ENCODE measurements at regions not wholly inside any gene's neighbourhood (a gene's known extent, or its start where the extent isn't known, plus 50 kb on each side); places are given as distances from the start of the nearest gene placed in this dataset.

DNA sequence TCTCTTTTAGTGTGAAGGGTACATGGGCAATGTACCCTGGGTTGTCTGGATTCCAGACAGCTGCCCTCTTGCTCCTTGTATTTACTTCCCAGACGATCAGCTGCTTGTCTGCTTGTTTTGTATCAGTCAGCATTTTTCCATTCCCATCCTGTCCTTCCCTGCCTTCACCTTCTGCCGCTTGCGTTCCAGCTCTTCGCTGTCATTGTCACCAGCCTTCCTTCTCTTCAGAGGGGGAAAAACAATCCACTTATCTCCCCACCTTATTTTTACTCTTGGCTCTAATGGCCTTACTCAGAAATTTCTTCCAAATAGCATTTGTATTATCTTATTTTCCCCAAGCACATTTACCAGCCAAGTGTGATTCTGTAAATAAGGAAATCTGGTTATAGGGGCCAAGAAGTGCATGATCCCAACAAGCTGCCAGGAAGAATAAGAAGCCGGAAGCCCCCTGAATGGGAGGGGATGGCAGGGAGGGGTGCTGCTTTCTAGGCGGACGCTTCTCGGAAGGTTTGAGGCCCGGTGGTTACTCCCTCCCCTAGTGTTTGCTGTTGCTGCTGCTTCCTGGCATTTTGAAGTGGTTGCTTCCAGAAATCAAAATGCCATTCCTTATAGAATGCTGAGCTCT is 497.6 kb downstream of the NTRK3 start:
- H3K36me3 Mint-ChIP-seq (ENCODE audit: low read depth), result no peaks in the 10 kb centered on the region
- H3K9me3 ChIP-seq (ENCODE audit: control insufficient read depth in 1 of 2, insufficient read depth in 1 of 2, low read length in 2 of 2), result no peaks in the 10 kb centered on the region

DNA sequence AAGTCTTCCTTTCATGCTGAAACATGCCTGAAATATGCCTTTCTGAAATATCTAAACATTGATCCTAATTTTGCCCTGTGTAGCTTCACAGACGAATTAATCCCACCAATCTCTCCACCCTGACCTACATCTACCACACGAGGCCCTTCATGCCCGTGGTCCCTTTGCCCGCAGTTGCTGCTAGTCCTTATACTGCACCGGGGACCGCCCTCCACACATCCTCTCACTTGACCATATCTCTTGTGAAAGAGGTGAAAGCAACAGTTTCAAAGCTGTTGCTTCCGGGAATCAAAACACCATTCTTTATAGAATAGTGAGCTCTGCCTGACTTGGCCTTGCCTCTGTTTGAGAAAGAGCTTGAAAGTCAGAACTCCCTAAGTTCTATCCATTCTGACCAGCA is 499.5 kb downstream of the NTRK3 start:
- no peak overlapping the region for H3K27ac Mint-ChIP-seq
- H3K27me3 ChIP-seq (ENCODE audit: control insufficient read depth in 1 of 2, insufficient read depth in 2 of 2, low read length in 2 of 2), result no peaks in the 10 kb centered on the region
- peaks cover 7% of the 10 kb centered on the region for H3K4me1 ChIP-seq (ENCODE audit: insufficient read depth, low read length)
- H3K27ac ChIP-seq (ENCODE audit: low read depth in 1 of 2, low read length in 2 of 2), result no peak overlapping the region
- no peaks in the 10 kb centered on the region for H3K36me3 Mint-ChIP-seq (ENCODE audit: low read depth)
- DNase-seq, result no peak
- no peaks in the 10 kb centered on the region for H3K27me3 Mint-ChIP-seq
- CTCF ChIA-PET, result no interaction called here
- no peak overlapping the region for H3K4me3 Mint-ChIP-seq
- H3K36me3 ChIP-seq (ENCODE audit: insufficient read depth, low read length), result no peaks in the 10 kb centered on the region
- ATAC-seq (ENCODE audit: poor library complexity), result no peak
- no peaks in the 10 kb centered on the region for H3K9me3 ChIP-seq (ENCODE audit: control insufficient read depth in 1 of 2, insufficient read depth in 1 of 2, low read length in 2 of 2)
- peaks cover 14% of the 10 kb centered on the region for H3K4me1 Mint-ChIP-seq (ENCODE audit: low read depth)
- POLR2A ChIA-PET, result no interaction called here
- no peaks in the 10 kb centered on the region for H3K9me3 Mint-ChIP-seq
- intact Hi-C loops (cut with DNase I, micrococcal nuclease), result no loop called here
- H3K4me3 ChIP-seq (ENCODE audit: low read length), result no peak overlapping the region
- TF ChIP-seq CTCF (IDR thresholded peaks at IDR 0.05), result no peak

More for the DNA sequence above, 497.6 kb downstream of the NTRK3 start:
- H3K9me3 Mint-ChIP-seq, result no peaks in the 10 kb centered on the region
- ChIA-PET POLR2A (interaction anchor here (0.6 kb wide), 1 partner anchor 183 kb away, joined by 3 read pairs; no protein-coding TSS in a partner anchor), CTCF (no interaction called here)
- intact Hi-C loops (cut with DNase I, micrococcal nuclease), result no loop called here
- no peaks in the 10 kb centered on the region for H3K36me3 ChIP-seq (ENCODE audit: insufficient read depth, low read length)
- peaks cover 11% of the 10 kb centered on the region for H3K4me1 ChIP-seq (ENCODE audit: insufficient read depth, low read length)
- no peaks in the 10 kb centered on the region for H3K27me3 Mint-ChIP-seq
- DNase-seq (no peak), ATAC-seq (ENCODE audit: poor library complexity) (no peak)
- no peaks in the 10 kb centered on the region for H3K27me3 ChIP-seq (ENCODE audit: control insufficient read depth in 1 of 2, insufficient read depth in 2 of 2, low read length in 2 of 2)
- TF ChIP-seq CTCF (IDR thresholded peaks at IDR 0.05), result no peak
- H3K27ac Mint-ChIP-seq, result no peak overlapping the region
- no peak overlapping the region for H3K4me3 ChIP-seq (ENCODE audit: low read length)
- no peak overlapping the region for H3K4me3 Mint-ChIP-seq
- no peak overlapping the region for H3K27ac ChIP-seq (ENCODE audit: low read depth in 1 of 2, low read length in 2 of 2)
- peaks cover 25% of the 10 kb centered on the region for H3K4me1 Mint-ChIP-seq (ENCODE audit: low read depth)

DNA sequence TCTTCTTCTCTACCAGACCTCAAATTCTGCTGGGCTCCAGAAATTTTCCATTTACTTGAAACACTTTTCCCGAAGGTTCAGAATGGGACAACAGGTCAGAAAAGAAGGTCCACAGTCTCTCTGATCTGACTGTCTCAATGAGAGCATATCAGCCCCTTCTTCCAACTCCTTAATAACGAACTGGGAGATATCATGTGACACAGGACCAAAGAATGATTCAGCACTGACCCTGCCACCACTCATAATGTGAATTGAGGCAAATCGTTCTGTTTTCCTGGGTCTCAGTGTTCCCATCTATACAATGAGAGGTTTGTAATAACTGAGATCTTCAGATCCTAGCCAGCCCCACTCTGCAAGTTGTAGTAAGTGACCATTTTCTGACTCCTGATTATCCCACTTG is 500.5 kb downstream of the NTRK3 start:
- intact Hi-C loops (cut with DNase I, micrococcal nuclease), result no loop called here
- Mint-ChIP-seq H3K27ac (no peak overlapping the region), H3K36me3 (ENCODE audit: low read depth) (no peaks in the 10 kb centered on the region), H3K4me1 (ENCODE audit: low read depth) (peaks cover 4% of the 10 kb centered on the region), H3K9me3 (no peaks in the 10 kb centered on the region), H3K27me3 (no peaks in the 10 kb centered on the region), H3K4me3 (no peak overlapping the region)
- ATAC-seq (ENCODE audit: poor library complexity) (no peak), DNase-seq (no peak)
- H3K27me3 ChIP-seq (ENCODE audit: control insufficient read depth in 1 of 2, insufficient read depth in 2 of 2, low read length in 2 of 2), result no peaks in the 10 kb centered on the region
- H3K9me3 ChIP-seq (ENCODE audit: control insufficient read depth in 1 of 2, insufficient read depth in 1 of 2, low read length in 2 of 2), result no peaks in the 10 kb centered on the region
- H3K4me1 ChIP-seq (ENCODE audit: insufficient read depth, low read length), result no peaks in the 10 kb centered on the region
- no peaks in the 10 kb centered on the region for H3K36me3 ChIP-seq (ENCODE audit: insufficient read depth, low read length)
- CTCF ChIA-PET, result interaction anchor here (0.7 kb wide), 1 partner anchor 11 kb away, joined by 3 read pairs; no protein-coding TSS in a partner anchor
- no peak for TF ChIP-seq CTCF (IDR thresholded peaks at IDR 0.05)
- POLR2A ChIA-PET, result no interaction called here
- H3K4me3 ChIP-seq (ENCODE audit: low read length), result no peak overlapping the region
- no peak overlapping the region for H3K27ac ChIP-seq (ENCODE audit: low read depth in 1 of 2, low read length in 2 of 2)

Data from CD4-positive, alpha-beta T cell (primary cell).